Cardiac fibroblast (primary cell): ENCODE measurements at regions not wholly inside any gene's neighbourhood (a gene's known extent, or its start where the extent isn't known, plus 50 kb on each side); places are given as distances from the start of the nearest gene placed in this dataset.

Source experiments
- DNase-seq, 2 donors: peaks; one replicate each; pipeline versions ENCODE4 v3.0.0 to v3.0.0-alpha.2; 2010; ENCODE audit warnings: low read depth in 2 of 2
- H3K4me3 ChIP-seq, 2 donors: replicated peaks in 1 of 2; 1 replicate in 1 of 2; 2 replicates in 1 of 2; pipeline ENCODE4 v1.5.1; 2011; ENCODE audit warnings: low read depth in 2 of 2, low read length in 2 of 2, mild to moderate bottlenecking in 2 of 2, moderate library complexity in 1 of 2
- TF ChIP-seq, protein P1 (sequence below): IDR thresholded peaks from one replicate; pipeline ENCODE4 v1.5.1; 2011; ENCODE audit warnings: low read depth, mild to moderate bottlenecking, low read length, inconsistent platforms

DNA sequence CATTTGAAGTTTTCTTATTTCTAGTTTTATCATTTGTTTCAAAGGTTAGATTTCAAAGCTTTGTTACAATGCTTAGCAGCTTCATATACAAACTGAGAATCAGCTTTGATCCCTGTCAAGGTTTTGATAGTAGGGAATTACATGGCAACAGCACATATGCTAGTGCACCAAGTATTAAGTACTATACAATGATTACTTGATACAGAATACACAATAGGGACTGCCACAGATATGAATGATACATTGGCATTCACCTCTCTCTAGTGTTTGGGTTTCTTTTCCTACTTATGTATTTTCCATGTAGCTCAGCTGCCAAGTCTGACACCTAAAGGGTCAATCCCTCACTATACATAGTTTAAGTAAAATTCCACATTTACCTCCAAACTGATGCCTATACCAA lies 344.0 kb downstream of the FAT4 start:
- no peak overlapping the region for H3K4me3 ChIP-seq
- TF ChIP-seq, protein P1, sequence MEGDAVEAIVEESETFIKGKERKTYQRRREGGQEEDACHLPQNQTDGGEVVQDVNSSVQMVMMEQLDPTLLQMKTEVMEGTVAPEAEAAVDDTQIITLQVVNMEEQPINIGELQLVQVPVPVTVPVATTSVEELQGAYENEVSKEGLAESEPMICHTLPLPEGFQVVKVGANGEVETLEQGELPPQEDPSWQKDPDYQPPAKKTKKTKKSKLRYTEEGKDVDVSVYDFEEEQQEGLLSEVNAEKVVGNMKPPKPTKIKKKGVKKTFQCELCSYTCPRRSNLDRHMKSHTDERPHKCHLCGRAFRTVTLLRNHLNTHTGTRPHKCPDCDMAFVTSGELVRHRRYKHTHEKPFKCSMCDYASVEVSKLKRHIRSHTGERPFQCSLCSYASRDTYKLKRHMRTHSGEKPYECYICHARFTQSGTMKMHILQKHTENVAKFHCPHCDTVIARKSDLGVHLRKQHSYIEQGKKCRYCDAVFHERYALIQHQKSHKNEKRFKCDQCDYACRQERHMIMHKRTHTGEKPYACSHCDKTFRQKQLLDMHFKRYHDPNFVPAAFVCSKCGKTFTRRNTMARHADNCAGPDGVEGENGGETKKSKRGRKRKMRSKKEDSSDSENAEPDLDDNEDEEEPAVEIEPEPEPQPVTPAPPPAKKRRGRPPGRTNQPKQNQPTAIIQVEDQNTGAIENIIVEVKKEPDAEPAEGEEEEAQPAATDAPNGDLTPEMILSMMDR: no peak
- no peak for DNase-seq

GRCh38 chr4:125663896-125664767 lies 349.4 kb downstream of the FAT4 start:
- TF ChIP-seq, protein P1: no peak
- DNase-seq: no peak

GRCh38 chr4:125666635-125667034 lies 351.9 kb downstream of the FAT4 start:
- no peak for DNase-seq

More at GRCh38 chr4:125663896-125664767, 349.4 kb downstream of the FAT4 start:
- H3K4me3 ChIP-seq: no peak overlapping the region

GRCh38 chr4:125676156-125676555 lies 361.4 kb downstream of the FAT4 start:
- DNase-seq: no peak
- H3K4me3 ChIP-seq: no peak overlapping the region
- TF ChIP-seq, protein P1: no peak

More at GRCh38 chr4:125666635-125667034, 351.9 kb downstream of the FAT4 start:
- no peak overlapping the region for H3K4me3 ChIP-seq
- TF ChIP-seq, protein P1: no peak

GRCh38 chr4:125676583-125676982 lies 361.8 kb downstream of the FAT4 start:
- no peak for DNase-seq
- H3K4me3 ChIP-seq: no peak overlapping the region
- TF ChIP-seq, protein P1: no peak

DNA sequence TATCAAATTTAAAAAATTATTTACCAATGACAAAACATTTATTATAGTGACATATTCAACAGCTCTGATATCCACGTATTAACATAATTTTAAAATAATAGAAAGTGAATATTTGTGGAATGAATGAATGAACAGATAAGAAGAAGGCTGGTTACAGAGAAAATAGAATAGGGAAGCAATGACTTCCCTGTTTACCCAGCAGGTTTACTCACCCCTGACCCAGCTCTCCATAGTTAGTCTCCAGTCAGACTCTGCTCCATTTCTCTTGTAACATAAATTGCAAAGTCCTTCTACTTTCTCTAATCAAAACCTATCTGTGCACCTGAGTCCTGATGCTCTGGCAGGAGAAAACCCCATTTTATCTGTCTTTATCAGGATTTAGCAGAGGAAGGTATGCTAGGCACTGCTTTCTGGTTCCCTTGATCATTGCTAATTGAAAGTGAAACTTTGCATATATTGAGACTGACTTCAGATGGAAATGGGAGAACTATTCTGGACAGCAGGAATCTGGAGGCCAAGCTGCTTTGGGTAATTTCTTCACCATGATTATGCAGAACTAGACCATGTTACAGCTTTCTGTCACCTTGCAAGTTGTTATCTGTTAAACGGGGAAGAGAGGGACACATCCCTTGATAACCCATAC lies 363.0 kb downstream of the FAT4 start:
- no peak overlapping the region for H3K4me3 ChIP-seq
- DNase-seq: no peak
- TF ChIP-seq, protein P1: no peak
